GM23338 (cell line): ENCODE measurements at regions not wholly inside any gene's neighbourhood (a gene's known extent, or its start where the extent isn't known, plus 50 kb on each side); places are given as distances from the start of the nearest gene placed in this dataset.

Experiments used
- CREB1 ChIP-seq: fragments of 250-450 bp; sonication (Bioruptor Pico); IDR thresholded peaks from 2 replicates; pipeline ENCODE4 v1.5.0; 2020; ENCODE audit warnings: low read depth, mild to moderate bottlenecking, moderate library complexity
- ETS1 ChIP-seq: IDR thresholded peaks from 2 replicates; pipeline ENCODE4 v1.6.1; 2016; ENCODE audit warnings: antibody characterized with exemption
- EZH2 ChIP-seq: fragments of 200-600 bp; sonication (generic); IDR thresholded peaks from one replicate; pipeline ENCODE4 v1.8.0; 2017; ENCODE audit warnings: antibody characterized with exemption, mild to moderate bottlenecking, low read depth; ENCODE audit not compliant: unreplicated experiment
- EZH2phosphoT487 ChIP-seq: fragments of 200-600 bp; sonication (generic); IDR thresholded peaks from one replicate; pipeline ENCODE4 v1.8.1; 2018; ENCODE audit warnings: antibody characterized with exemption; ENCODE audit not compliant: unreplicated experiment
- JUNB ChIP-seq: IDR thresholded peaks from one replicate; pipeline ENCODE4 v1.6.1; 2016; ENCODE audit warnings: antibody characterized with exemption; ENCODE audit not compliant: unreplicated experiment
- POLR2AphosphoS5 ChIP-seq: IDR thresholded peaks from 2 replicates; pipeline ENCODE4 v1.6.1; 2016; ENCODE audit warnings: antibody characterized with exemption, low read depth
- REST ChIP-seq: IDR thresholded peaks from one replicate; pipeline ENCODE4 v1.6.1; 2018; ENCODE audit warnings: antibody characterized with exemption; ENCODE audit not compliant: unreplicated experiment
- STAT1 ChIP-seq: IDR thresholded peaks from one replicate; pipeline ENCODE4 v1.6.1; 2016; ENCODE audit warnings: antibody characterized with exemption; ENCODE audit not compliant: unreplicated experiment
- ZNF114 ChIP-seq: fragments of 250-450 bp; sonication (Bioruptor Pico); IDR thresholded peaks from 2 replicates; pipeline ENCODE4 v1.5.0; 2020; ENCODE audit warnings: mild to moderate bottlenecking, moderate library complexity
- ZNF462 ChIP-seq: fragments of 250-450 bp; sonication (Bioruptor Pico); IDR thresholded peaks from 2 replicates; pipeline ENCODE4 v1.5.0; 2020; ENCODE audit warnings: mild to moderate bottlenecking, moderate library complexity
- TF ChIP-seq, protein P1 (sequence below), 2 experiments: fragments of 200-600 bp in 1 of 2; sonication (generic) in 1 of 2; conservative IDR thresholded peaks; 2 replicates each; pipeline versions ENCODE4 v1.5.1 to v1.6.1; 2016 to 2017; ENCODE audit warnings: antibody characterized with exemption in 2 of 2, low read depth in 2 of 2, mild to moderate bottlenecking in 2 of 2, moderate library complexity in 1 of 2

- TF ChIP-seq, protein P1, sequence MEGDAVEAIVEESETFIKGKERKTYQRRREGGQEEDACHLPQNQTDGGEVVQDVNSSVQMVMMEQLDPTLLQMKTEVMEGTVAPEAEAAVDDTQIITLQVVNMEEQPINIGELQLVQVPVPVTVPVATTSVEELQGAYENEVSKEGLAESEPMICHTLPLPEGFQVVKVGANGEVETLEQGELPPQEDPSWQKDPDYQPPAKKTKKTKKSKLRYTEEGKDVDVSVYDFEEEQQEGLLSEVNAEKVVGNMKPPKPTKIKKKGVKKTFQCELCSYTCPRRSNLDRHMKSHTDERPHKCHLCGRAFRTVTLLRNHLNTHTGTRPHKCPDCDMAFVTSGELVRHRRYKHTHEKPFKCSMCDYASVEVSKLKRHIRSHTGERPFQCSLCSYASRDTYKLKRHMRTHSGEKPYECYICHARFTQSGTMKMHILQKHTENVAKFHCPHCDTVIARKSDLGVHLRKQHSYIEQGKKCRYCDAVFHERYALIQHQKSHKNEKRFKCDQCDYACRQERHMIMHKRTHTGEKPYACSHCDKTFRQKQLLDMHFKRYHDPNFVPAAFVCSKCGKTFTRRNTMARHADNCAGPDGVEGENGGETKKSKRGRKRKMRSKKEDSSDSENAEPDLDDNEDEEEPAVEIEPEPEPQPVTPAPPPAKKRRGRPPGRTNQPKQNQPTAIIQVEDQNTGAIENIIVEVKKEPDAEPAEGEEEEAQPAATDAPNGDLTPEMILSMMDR (conservative IDR thresholded peaks at IDR 0.05; ENCODE audit: low read depth in 2 of 2): no peak
- TF ChIP-seq REST (no peak), POLR2AphosphoS5 (no peak), ETS1 (no peak), EZH2phosphoT487 (no peak), CREB1 (CRISPR knock-in tag) (no peak), EZH2 (no peak), ZNF462 (CRISPR knock-in tag) (no peak), STAT1 (no peak), ZNF114 (CRISPR knock-in tag) (no peak), JUNB (no peak)
Measured at GRCh38 chr15:26443321-26443720, 329.5 kb downstream of the GABRB3 start.
